NCI-H2107 (cell line): ENCODE measurements at regions not wholly inside any gene's neighbourhood (a gene's known extent, or its start where the extent isn't known, plus 50 kb on each side); places are given as distances from the start of the nearest gene placed in this dataset.
"Not testable (repeated sequence)": the region's sequence is repeated elsewhere in the genome, so short reads cannot be mapped to it uniquely, and the experiment has no call there.

Experiments used
- DNase-seq: peaks from one replicate; lab custom pipeline; 2025; lab: John Stamatoyannopoulos, UW

DNA sequence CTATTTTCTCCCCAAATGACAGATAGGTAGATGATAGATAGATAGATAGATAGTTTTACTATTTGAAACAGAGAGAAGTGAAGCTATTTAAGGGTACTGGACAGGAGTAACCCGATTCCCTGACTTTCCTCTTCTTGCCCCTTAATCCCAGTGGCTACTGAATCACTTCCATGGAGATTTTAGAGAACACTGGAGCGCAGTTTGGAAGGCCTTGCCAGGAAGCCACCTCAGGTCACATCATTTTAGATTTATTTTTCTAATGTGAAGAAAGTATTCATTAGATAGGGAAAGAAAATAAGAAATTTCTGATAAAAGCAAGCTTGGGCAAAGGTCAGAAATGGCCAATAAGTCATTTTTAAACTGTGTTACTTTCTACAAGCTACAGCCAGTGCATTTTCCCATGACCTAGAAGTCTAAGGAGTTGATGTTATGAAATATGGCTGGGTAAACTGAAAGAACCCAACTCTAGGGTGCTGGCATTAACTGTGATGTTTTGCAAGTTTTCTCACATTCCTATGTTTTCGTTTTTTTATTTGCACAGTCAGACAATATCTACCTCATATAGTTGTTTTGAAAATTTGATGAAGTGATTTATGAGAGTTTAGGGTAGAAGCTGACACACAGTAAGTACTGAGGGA lies 544.7 kb upstream of the PTGER4 start:
- no peak for DNase-seq

DNA sequence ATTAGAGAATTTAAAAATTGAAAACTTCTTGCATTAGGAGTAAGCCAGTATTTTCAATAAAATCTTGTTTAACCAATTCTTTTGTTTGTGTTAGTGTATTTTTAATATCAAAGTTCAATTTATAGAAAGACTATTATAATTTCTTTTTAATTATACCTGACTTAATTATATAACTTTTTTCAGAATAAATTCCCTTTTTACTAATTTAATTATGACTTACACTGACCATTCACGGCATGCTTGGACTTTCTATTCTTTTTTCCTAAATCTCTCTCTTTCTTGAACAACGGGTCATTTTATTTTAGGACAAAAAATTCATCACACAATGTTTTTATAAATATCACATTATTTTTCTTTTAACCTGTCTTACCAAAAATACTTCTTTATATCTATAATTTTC lies 555.3 kb upstream of the PTGER4 start:
- DNase-seq, result no peak

DNA sequence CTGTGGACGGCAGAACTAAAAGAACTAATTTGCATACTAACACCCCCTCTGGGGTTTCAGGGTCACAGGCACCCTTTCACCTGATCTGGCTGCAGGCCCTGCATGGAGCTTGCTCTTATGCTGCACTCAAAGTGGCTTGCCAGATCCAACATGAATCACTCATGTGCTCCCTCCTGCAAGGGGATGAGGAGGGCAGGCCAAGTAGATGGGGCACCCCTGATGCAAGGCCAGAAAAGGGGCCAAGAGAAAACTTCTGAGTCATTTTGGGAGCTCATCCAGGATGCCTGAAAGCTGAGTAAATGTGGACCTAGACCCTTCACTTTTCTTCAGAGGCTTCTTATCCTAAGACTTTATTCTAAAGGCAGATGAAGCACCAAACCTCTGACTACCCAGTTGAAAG lies 558.5 kb upstream of the PTGER4 start:
- DNase-seq, result no peak

DNA sequence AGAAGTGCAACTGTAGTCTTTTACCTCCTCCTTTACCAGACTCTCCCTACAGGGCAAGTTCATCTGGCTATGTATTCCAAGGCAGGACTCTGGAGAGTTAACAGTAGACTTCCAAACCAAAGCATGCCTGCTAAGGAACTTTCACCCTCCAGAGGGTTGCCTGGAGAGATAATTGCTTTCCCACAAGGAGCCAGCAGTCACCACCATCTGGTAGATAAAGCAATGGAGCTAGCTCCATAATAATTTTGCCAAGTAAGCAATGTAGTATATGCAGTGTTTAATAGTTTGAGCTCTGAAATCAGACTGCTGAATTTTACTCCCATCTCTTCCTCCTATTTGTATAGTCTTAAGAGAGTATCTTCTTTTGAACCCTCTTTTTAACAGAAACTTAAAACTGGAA lies 566.8 kb upstream of the PTGER4 start:
- no peak for DNase-seq

DNA sequence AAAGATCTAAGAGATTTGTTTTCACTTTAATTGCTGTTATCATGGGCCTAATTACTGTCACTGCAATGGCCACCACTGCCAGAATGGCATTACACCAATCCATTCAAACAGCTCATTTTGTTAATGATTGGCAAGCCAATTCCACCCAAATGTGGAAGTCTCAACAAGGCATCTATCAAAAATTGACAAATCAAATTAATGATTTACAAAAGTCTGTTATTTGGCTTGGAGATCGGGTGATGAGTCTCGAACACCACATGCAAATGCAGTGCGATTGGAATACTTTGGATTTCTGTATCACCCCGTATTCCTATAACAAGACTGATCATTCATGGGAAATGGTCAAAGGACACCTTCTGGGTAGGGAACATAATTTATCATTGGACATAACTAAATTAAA lies 568.7 kb upstream of the PTGER4 start:
- DNase-seq, result not testable (repeated sequence)

DNA sequence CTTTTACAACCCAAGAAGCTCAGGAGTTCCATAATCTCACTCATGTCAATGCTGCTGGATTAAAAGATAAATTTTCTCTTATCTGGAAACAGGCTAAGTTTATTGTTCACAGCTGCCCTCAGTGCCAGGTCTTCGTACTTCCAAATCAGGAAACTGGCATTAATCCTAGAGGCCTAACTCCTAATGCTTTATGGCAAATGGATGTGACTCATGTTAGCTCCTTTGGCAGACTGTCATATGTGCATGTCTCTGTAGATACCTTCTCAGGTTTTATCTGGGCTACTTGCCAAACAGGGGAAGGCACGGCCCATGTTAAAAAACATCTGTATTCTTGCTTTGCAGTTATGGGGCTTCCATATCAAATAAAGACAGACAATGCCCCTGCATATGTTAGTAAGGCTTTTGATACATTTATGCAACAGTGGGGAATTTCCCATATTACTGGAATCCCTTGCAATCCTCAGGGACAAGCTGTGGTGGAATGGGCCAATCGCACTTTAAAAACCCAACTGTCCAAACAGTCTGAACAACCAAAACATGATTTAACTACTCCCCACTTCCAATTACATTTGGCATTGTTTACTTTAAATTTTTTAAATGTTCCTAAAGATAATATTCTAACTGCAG lies 570.8 kb upstream of the PTGER4 start:
- DNase-seq, result not testable (repeated sequence)

DNA sequence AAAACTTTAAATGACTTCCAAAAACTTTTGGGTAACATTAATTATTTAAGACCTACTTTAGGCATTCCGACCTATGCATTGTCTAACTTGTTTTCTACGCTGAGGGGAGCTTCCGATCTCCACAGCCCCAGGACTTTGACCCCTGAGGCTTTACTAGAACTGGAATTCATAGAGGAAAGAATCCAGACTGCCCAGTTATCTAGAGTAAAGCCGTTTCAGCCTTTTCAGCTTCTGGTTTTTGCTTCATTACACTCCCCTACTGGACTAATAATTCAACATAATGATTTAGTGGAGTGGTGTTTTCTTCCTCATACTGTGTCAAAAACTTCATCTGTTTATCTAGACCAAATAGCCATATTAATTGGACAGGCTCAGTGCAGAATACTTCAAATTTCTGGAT lies 571.9 kb upstream of the PTGER4 start:
- DNase-seq, result not testable (repeated sequence)

DNA sequence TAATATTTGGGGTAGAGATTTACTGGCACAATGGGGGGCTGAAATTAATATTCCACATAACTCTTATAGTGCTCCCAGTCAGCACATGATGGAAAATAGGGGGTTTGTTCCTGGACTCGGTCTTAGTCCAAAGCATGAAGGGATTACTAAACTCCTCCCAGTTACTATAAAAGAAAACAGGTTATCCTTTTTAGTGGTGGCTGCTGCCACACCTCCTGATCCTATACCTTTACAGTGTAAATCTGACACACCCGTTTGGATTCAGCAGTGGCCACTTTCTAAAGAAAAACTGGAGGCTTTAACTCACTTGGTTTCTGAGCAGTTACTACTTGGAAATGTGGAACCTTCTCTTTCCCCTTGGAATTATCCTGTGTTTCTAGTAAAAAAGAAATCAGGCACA lies 572.9 kb upstream of the PTGER4 start:
- no peak for DNase-seq

DNA sequence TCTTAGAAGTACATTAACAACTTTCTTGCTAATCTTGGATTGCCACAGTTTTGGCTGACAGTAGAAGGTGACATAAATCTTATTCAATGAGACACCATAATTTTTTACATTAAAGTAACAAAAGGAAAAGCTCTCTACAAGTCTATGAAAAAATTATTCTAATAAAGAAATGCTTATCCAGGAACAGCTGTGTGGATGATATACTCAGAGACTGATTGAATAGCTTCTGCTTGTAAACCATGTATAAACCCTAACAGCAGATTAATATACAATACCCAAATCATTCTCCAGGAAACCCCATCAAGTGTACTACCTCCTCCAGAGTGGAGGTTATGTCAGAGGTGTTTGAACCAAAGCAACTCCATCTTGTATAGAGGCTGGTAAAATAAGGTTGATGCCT lies 581.4 kb upstream of the PTGER4 start:
- DNase-seq, result no peak

DNA sequence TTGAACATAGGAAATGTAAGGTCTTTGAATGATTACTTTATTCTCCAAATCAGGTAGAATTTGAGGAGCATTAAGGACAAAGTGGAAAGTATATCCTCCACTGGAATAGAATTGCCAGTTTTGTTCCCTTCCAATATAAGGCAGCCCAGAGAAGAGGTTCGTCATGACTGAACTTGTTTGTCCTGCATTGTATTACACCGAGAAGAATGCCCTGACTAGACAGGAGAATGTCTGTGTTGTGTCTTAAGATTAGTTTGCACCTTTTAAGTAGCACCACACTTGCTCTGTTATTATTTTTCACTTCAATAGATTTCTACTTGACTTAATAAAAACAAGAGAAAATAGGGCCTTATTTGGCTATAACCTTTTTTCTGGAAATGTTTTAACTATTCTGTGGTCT lies 586.2 kb upstream of the PTGER4 start:
- DNase-seq, result no peak

DNA sequence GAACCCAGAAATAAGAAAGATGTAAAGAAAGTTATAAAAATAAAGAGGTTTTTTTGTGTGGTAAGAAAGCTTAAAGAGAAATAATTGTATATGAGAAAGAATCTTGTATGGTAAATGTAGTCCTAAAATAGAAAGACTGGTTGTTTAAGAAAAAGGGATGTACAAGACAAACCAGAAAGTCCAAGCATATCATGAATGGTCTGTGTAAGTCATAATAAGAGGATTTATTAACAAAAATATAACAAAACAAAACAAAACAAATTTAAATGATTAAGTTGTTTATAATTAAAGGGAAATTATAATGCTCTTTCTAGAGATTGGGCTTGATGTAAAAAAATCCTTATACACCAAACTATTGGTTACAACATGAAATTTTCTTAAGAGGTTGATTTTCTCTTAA lies 590.4 kb upstream of the PTGER4 start:
- DNase-seq, result no peak

DNA sequence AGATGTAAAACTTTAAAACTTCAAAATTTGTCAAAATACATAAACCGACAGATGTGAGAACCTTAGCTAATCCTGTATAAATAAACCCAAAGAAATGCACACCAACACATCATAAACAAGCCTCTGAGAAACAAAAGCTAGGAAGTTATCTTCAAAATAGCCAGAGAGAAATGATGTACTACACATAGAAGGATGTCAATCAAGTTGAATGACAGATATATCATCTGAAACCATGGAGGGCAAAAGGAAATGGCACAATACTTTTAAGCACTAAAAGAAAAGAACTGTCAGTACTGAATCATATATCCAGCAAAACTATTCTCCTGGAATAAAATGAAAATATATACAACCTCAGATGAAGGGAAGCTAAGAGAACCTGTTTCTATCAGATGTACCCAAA lies 595.1 kb upstream of the PTGER4 start:
- DNase-seq, result no peak

DNA sequence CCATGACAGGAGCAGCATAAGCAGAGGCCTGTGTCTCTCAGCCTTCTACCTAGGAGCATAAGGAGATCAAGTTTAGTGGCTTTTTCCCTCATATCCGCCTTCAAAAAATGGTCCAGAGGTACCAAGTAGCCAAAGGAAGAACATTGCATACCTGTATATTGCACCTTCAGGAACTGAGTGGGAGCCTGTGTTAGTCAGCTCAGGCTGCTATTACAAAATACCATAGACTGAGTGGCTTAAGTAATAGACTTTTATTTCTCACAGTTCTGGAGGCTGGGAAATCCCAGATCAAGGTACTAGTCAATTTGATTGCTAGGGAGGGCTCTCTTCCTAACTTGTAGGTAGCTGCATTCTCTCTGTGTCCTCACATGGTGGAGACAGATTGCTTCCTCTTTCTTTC lies 597.4 kb upstream of the PTGER4 start:
- no peak for DNase-seq

DNA sequence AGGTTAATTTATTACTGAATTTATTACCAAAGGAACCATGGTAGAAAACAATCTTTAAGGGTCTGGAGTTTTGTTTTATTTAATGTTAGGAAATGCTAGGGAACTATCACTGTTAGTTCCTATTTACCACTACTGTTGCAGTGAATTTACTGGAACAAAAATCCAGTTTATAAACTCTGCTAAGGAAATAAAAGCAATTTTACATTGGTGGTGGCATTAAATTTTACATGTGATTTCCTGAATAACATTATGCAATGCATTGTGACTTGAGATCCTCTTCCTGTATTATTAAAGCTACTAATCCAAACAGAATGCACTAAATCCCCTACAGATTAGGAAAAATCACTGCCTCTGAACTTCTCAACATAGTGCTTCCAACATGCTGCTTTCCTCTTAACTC lies 599.5 kb upstream of the PTGER4 start:
- no peak for DNase-seq

DNA sequence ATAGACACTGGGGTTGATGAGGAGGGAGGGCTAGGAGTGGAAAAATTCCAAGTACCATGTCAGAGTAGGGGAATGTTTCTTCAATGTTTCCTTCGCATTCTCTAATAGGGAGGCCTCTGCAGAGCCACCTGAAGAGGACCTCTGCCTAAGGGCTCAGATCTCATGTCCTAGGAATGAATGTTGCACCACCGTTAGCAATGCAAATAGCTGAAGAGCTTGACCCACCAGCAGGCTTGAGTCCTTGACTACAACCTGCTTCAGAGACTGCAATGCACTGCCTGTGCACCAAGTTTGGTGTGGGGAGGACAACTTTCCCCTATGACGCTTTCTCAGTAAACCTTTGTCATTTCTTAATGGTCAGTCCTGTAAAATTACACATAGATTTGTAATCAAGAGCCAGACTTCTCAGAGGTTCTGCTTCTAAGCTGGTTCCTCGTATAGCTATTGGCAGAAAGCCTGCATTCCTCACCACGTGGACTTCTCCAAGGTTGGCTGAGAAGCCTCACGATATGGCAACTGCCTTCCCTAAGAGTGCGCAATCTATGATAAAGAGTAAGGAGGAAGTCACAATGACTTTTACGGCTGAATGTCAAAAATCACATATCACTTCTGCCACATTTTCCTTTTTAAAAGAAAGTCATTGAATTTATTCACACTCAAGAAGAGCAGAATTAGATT lies 600.7 kb upstream of the PTGER4 start:
- DNase-seq, result no peak

DNA sequence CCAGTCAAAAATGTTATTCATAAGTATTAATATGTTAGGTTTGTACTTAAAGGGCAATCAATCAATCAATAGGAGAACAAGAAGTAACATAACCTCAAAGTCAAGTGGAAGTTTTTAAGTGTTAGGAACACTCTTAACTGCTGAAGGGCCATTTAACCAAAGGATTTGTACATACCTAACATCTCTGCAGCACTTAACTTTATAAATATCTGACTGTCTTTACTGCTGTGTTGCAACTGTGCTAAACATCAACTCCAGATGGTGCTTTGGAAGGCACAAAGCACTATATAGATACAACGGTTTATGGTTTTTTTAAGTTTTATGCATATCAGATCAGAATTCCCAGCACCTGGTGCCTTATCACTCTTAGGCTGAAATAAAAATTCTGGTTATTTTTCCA lies 604.9 kb upstream of the PTGER4 start:
- no peak for DNase-seq

DNA sequence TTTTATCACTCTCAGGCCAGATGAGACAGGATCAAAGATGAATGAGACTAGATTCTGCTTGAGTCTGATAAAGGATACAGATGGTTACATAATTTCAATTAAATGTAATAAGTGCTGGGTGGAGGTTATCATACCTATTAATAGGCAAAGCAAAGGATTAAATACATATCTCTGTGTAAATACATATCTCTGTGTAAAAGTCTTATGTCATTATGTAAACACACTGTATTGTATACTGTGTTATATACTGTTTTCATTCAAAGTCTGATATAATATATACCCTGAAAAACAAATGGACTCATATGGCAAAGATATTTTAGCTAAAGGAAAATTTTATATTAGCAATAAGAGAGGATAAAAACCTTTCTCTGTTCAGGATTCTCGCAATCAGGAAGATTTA lies 605.8 kb upstream of the PTGER4 start:
- DNase-seq, result no peak

DNA sequence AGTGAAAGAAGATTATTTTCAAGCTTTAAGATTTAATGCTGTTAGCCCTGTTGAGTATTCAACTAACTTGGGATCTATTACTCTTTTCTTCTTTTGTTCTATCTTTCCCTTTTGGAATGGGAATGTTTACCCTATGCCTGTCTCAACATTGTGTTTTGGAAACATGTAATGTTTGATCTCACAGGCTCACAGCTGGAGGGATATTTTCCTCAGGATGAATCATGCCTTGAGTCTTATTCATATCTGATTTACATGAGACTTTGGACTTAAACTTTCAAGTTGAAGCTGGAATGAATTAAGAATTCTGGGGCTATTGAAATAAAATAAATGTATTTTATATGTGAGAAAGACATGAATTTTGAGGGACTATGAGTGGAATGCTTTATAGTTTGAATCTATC lies 607.8 kb upstream of the PTGER4 start:
- DNase-seq, result no peak

DNA sequence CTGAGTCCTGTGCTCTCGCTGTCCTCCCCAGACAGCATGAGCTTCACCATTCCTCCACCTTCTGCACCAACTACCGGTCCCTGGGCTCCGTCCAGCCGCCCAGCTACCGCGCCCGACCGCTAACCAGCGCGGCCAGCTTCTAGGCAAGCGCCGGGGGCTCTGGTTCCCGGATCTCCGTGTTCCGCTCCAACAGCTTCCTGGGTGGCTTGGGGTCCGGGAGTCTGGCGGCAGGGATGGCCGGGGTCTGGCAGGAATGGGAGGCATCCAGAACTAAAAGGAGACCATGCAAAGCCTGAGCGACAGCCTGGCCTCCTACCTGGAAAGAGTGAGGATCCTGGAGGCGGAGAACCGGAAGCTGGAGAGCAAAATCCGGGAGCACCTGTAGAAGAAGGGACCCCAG lies 613.1 kb upstream of the PTGER4 start:
- DNase-seq, result no peak

DNA sequence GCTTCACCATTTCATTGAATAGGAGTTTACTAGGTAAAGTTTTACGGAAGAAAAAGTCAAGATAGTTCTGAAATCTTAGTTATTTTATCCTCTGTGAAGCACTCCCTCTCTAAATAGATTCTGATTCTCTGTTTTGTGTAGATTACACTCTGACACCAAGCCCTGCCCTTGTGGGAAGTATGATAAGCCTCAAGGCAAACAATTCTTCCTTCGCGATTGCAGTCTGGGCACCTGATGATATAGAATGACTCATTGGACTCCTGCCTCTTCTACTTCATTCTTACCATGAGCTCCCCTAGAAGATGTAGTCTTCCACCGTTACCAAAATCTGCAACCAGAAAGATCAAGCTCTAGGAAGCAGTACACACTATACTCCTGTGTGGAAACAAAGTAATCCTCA lies 626.9 kb upstream of the PTGER4 start:
- DNase-seq, result no peak

DNA sequence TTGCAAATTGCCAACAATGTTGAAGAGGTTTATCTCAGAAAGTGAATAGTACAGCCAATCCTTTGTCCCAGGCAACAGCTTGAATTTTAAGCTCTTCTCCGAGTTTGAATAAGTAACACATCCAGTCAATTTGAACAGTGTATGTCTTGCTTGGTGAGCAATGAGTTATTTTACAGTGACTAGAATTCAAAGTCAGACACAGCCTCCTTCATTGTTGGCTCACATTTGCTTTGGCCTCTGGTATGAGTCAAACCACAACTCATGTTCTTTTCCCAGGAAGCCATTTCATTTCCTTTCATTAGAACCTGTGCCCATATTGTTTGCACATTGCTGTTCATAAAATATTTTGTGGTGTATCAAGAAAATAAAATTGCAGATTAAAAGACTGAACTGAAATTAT lies 622.0 kb upstream of the DAB2 start:
- no peak for DNase-seq

DNA sequence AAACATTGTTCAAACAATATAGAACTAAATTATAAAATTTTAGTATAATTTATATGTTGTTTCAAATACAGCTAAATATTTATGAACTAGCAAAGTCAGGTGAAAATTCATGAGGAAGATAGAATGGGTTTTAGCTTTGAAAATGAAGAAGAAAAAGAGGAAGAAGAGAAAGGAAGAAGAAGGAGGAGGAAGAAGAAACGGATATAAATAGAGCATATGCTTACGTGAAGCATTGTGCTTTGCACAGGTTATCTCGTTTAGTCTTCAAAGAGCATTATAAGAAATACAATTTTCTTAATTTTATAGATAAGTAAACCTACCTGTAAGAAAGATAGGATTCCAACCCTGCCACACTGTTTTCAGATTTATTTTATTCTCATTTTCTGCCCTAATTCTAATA lies 620.6 kb upstream of the DAB2 start:
- no peak for DNase-seq

DNA sequence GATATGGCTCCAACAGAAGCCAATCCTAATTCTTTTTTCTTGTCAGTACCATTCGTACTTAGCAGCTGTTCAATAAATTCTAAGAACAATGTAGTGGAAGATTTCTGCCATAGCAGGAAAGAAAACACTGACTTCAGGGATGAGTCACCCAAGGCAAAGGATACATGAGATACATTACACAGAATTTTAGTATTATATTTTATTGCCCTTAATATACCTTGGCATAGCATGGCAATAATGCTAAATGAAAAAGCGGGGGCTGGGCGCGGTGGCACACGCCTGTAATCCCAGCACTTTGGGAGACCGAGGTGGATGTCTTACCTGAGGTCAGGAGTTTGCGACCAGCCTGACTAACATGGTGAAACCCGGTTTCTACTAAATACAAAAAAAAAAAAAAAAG lies 619.1 kb upstream of the DAB2 start:
- DNase-seq, result no peak

DNA sequence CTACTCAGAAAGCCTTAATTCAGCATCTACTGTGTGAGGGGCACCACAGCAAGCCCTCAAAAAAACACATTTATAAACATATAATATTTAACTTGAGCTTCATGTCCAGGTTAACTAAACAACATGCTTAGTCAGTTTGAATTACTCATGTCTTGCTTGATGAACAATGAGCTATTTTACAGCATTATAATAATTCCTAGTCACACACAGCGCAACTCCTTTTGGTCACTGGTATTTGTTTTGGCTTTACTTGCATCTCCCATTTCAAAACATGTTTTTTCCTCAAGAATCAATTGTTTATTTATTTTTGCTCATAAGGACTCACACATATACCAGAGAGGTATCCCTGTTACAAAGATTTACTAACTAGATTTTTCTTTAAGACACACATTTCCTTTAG lies 616.7 kb upstream of the DAB2 start:
- DNase-seq, result no peak
